ENCODE measurements at regions not wholly inside any gene's neighbourhood (a gene's known extent, or its start where the extent isn't known, plus 50 kb on each side); places are given as distances from the start of the nearest gene placed in this dataset.

DNA sequence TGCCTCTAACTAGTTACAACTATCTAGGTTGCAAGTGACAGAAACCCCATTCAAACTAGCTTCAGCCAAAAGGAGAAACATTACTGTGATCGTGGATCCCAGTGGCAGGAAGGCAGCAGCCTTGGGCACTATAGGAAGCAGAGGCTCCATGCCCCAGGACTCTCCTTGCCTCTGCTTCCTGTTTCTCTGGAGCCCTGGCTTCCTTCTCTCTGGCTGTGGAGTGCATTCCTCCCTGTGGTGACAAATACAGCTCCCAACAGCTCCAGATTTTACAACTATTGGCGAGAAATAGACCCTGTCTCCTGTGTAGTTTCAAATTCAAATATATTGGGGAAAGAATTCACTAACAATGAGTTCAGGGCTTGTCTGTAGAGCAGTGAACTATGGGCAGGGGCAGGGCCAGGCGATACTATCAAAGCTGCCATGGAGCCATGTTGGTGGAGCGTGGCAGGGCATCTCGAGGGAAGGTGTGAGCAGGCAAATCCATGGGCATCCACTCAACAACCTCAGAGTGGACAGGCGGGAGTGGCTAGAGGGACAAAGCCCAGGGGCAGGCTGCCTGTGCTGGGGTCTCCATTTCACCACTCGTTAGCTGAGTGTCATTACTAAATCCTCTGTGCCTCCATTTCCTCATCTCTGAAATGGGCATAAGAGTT, 189.5 kb downstream of the ERCC6L2 start:
- no peak overlapping the region for H2AFZ ChIP-seq (ENCODE audit: low read length)
- no peaks in the 10 kb centered on the region for H3K79me2 ChIP-seq (ENCODE audit: insufficient read depth, low read length)
- H3K27me3 ChIP-seq (ENCODE audit: insufficient read depth, low read length, poor library complexity, severe bottlenecking), result no peaks in the 10 kb centered on the region
- peaks cover 11% of the 10 kb centered on the region for H3K4me1 ChIP-seq (ENCODE audit: insufficient read depth, low read length, poor library complexity, severe bottlenecking)
- H3K9me3 ChIP-seq (ENCODE audit: insufficient read depth, low read depth, low read length), result no peaks in the 10 kb centered on the region
- H3K9me2 ChIP-seq (replicated peaks; ENCODE audit: low read depth, low read length), result no peaks in the 10 kb centered on the region
- no peaks in the 10 kb centered on the region for H3F3A ChIP-seq (ENCODE audit: low read depth)
- no peak overlapping the region for H3K9ac ChIP-seq (ENCODE audit: low read depth, low read length, poor library complexity, severe bottlenecking)
- no peak overlapping the region for H3K4me2 ChIP-seq (ENCODE audit: low read depth, low read length, poor library complexity, severe bottlenecking)
- no peak for TF ChIP-seq EZH2phosphoT487 (IDR thresholded peaks at IDR 0.05; ENCODE audit: borderline replicate concordance)
- TF ChIP-seq, protein P1, sequence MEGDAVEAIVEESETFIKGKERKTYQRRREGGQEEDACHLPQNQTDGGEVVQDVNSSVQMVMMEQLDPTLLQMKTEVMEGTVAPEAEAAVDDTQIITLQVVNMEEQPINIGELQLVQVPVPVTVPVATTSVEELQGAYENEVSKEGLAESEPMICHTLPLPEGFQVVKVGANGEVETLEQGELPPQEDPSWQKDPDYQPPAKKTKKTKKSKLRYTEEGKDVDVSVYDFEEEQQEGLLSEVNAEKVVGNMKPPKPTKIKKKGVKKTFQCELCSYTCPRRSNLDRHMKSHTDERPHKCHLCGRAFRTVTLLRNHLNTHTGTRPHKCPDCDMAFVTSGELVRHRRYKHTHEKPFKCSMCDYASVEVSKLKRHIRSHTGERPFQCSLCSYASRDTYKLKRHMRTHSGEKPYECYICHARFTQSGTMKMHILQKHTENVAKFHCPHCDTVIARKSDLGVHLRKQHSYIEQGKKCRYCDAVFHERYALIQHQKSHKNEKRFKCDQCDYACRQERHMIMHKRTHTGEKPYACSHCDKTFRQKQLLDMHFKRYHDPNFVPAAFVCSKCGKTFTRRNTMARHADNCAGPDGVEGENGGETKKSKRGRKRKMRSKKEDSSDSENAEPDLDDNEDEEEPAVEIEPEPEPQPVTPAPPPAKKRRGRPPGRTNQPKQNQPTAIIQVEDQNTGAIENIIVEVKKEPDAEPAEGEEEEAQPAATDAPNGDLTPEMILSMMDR (conservative IDR thresholded peaks at IDR 0.05; ENCODE audit: low read length), result no peak
- H3K4me3 ChIP-seq (ENCODE audit: low read length, poor library complexity, severe bottlenecking), result no peak overlapping the region
- H4K20me1 ChIP-seq (ENCODE audit: insufficient read depth, low read length, poor library complexity, severe bottlenecking), result no peaks in the 10 kb centered on the region
- H3K36me3 ChIP-seq (ENCODE audit: insufficient read depth, low read length), result no peaks in the 10 kb centered on the region

DNA sequence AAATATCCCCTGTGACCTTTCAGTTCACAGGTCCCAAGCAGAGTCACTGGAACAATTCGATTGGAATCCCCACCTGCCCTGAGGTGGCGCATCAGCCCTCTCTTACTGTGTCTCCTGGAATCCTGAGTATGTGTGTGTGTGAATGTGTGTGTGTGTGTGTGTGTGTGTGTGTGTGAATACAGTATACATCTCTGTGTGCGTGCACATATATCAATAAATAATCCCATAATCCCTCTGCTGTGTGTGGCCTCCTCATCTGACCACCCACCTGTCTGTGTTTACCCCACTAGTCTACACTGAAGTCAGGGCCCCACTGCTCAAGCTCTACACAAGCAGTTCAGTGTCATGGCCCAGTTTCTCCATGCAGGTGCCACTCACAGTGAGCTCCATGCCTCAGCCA, 187.4 kb downstream of the ERCC6L2 start:
- H3K4me2 ChIP-seq (ENCODE audit: low read depth, low read length, poor library complexity, severe bottlenecking), result no peak overlapping the region
- no peaks in the 10 kb centered on the region for H3K9me2 ChIP-seq (replicated peaks; ENCODE audit: low read depth, low read length)
- TF ChIP-seq EZH2phosphoT487 (IDR thresholded peaks at IDR 0.05; ENCODE audit: borderline replicate concordance), result no peak
- TF ChIP-seq, protein P1 (conservative IDR thresholded peaks at IDR 0.05; ENCODE audit: low read length), result no peak
- no peaks in the 10 kb centered on the region for H3K36me3 ChIP-seq (ENCODE audit: insufficient read depth, low read length)
- no peaks in the 10 kb centered on the region for H3K27me3 ChIP-seq (ENCODE audit: insufficient read depth, low read length, poor library complexity, severe bottlenecking)
- no peaks in the 10 kb centered on the region for H4K20me1 ChIP-seq (ENCODE audit: insufficient read depth, low read length, poor library complexity, severe bottlenecking)
- H3K9me3 ChIP-seq (ENCODE audit: insufficient read depth, low read depth, low read length), result no peaks in the 10 kb centered on the region
- H3F3A ChIP-seq (ENCODE audit: low read depth), result no peaks in the 10 kb centered on the region
- H3K79me2 ChIP-seq (ENCODE audit: insufficient read depth, low read length), result no peaks in the 10 kb centered on the region
- H3K9ac ChIP-seq (ENCODE audit: low read depth, low read length, poor library complexity, severe bottlenecking), result no peak overlapping the region
- H2AFZ ChIP-seq (ENCODE audit: low read length), result no peak overlapping the region
- H3K4me3 ChIP-seq (ENCODE audit: low read length, poor library complexity, severe bottlenecking), result no peak overlapping the region
- H3K4me1 ChIP-seq (ENCODE audit: insufficient read depth, low read length, poor library complexity, severe bottlenecking), result peaks cover 18% of the 10 kb centered on the region

DNA sequence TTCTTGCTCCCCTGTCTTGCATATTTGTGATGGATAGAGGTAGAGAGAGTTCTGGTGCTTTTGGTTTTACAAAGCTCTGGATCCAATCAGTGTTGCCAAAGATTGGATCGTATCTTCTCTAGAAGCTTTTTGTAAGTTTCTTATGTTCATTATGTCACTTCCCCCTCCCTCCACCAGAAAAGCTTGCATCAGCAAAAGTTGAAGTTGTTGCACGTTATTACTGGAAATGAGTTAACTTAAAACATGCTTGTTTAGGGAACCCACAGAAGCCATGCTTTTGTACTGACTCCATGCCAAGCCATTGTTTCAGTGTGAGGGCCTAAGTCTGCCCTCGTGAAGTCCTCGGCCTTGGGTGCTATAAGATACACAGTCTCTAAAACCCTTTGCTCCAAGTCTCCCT, 186.5 kb downstream of the ERCC6L2 start:
- no peak overlapping the region for H3K9ac ChIP-seq (ENCODE audit: low read depth, low read length, poor library complexity, severe bottlenecking)
- no peak overlapping the region for H3K4me3 ChIP-seq (ENCODE audit: low read length, poor library complexity, severe bottlenecking)
- H3K79me2 ChIP-seq (ENCODE audit: insufficient read depth, low read length), result no peaks in the 10 kb centered on the region
- H3K4me2 ChIP-seq (ENCODE audit: low read depth, low read length, poor library complexity, severe bottlenecking), result no peak overlapping the region
- peaks cover 19% of the 10 kb centered on the region for H3K4me1 ChIP-seq (ENCODE audit: insufficient read depth, low read length, poor library complexity, severe bottlenecking)
- H3K9me2 ChIP-seq (replicated peaks; ENCODE audit: low read depth, low read length), result no peaks in the 10 kb centered on the region
- no peaks in the 10 kb centered on the region for H3K36me3 ChIP-seq (ENCODE audit: insufficient read depth, low read length)
- no peaks in the 10 kb centered on the region for H3F3A ChIP-seq (ENCODE audit: low read depth)
- no peaks in the 10 kb centered on the region for H4K20me1 ChIP-seq (ENCODE audit: insufficient read depth, low read length, poor library complexity, severe bottlenecking)
- H3K9me3 ChIP-seq (ENCODE audit: insufficient read depth, low read depth, low read length), result no peaks in the 10 kb centered on the region
- TF ChIP-seq, protein P1 (conservative IDR thresholded peaks at IDR 0.05; ENCODE audit: low read length), result no peak
- TF ChIP-seq EZH2phosphoT487 (IDR thresholded peaks at IDR 0.05; ENCODE audit: borderline replicate concordance), result no peak
- no peak overlapping the region for H2AFZ ChIP-seq (ENCODE audit: low read length)
- no peaks in the 10 kb centered on the region for H3K27me3 ChIP-seq (ENCODE audit: insufficient read depth, low read length, poor library complexity, severe bottlenecking)

Data from Loucy (cell line).